ENCODE measurements at regions not wholly inside any gene's neighbourhood (a gene's known extent, or its start where the extent isn't known, plus 50 kb on each side); places are given as distances from the start of the nearest gene placed in this dataset.

DNA sequence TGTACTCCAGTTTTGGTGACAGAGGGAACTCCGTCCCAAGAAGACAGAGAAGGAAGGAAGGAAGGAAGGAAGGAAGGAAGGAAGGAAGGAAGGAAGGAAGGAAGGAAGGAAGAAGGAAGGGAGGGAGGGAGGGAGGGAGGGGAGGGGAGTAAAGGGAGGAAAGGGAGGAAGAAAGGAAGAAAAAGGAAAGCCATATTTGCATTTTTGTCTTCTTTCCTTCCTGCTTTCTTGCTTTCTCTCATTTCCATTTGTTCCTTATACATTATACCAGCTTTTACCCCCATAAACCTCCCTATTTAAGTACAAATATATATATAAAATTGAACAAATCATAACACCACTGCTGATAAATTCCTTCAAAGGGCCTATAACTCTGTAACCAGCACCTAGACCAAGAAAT is 151.8 kb downstream of the SMC2 start:
- TF ChIP-seq, protein P1, sequence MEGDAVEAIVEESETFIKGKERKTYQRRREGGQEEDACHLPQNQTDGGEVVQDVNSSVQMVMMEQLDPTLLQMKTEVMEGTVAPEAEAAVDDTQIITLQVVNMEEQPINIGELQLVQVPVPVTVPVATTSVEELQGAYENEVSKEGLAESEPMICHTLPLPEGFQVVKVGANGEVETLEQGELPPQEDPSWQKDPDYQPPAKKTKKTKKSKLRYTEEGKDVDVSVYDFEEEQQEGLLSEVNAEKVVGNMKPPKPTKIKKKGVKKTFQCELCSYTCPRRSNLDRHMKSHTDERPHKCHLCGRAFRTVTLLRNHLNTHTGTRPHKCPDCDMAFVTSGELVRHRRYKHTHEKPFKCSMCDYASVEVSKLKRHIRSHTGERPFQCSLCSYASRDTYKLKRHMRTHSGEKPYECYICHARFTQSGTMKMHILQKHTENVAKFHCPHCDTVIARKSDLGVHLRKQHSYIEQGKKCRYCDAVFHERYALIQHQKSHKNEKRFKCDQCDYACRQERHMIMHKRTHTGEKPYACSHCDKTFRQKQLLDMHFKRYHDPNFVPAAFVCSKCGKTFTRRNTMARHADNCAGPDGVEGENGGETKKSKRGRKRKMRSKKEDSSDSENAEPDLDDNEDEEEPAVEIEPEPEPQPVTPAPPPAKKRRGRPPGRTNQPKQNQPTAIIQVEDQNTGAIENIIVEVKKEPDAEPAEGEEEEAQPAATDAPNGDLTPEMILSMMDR (conservative IDR thresholded peaks at IDR 0.05; ENCODE audit: low read depth, low read length), result no peak
- no peak for TF ChIP-seq EZH2 (IDR thresholded peaks at IDR 0.05; ENCODE audit: low read length, unreplicated experiment)

All from PC-3 (cell line).